Cardiac fibroblast (primary cell): ENCODE measurements at regions not wholly inside any gene's neighbourhood (a gene's known extent, or its start where the extent isn't known, plus 50 kb on each side); places are given as distances from the start of the nearest gene placed in this dataset.
"Not testable (repeated sequence)": the region's sequence is repeated elsewhere in the genome, so short reads cannot be mapped to it uniquely, and the experiment has no call there.

Source experiments
- DNase-seq, 2 donors: peaks; one replicate each; pipeline versions ENCODE4 v3.0.0 to v3.0.0-alpha.2; 2010; ENCODE audit warnings: low read depth in 2 of 2
- H3K4me3 ChIP-seq, 2 donors: replicated peaks in 1 of 2; 1 replicate in 1 of 2; 2 replicates in 1 of 2; pipeline ENCODE4 v1.5.1; 2011; ENCODE audit warnings: low read depth in 2 of 2, low read length in 2 of 2, mild to moderate bottlenecking in 2 of 2, moderate library complexity in 1 of 2
- TF ChIP-seq, protein P1 (sequence below): IDR thresholded peaks from one replicate; pipeline ENCODE4 v1.5.1; 2011; ENCODE audit warnings: low read depth, mild to moderate bottlenecking, low read length, inconsistent platforms

- DNase-seq, result no peak
- TF ChIP-seq, protein P1, sequence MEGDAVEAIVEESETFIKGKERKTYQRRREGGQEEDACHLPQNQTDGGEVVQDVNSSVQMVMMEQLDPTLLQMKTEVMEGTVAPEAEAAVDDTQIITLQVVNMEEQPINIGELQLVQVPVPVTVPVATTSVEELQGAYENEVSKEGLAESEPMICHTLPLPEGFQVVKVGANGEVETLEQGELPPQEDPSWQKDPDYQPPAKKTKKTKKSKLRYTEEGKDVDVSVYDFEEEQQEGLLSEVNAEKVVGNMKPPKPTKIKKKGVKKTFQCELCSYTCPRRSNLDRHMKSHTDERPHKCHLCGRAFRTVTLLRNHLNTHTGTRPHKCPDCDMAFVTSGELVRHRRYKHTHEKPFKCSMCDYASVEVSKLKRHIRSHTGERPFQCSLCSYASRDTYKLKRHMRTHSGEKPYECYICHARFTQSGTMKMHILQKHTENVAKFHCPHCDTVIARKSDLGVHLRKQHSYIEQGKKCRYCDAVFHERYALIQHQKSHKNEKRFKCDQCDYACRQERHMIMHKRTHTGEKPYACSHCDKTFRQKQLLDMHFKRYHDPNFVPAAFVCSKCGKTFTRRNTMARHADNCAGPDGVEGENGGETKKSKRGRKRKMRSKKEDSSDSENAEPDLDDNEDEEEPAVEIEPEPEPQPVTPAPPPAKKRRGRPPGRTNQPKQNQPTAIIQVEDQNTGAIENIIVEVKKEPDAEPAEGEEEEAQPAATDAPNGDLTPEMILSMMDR, result no peak
These were observed 909.0 kb downstream of the BRD1 start for GRCh38 chr22:48918585-48919186.

GRCh38 chr22:48912356-48913066, 915.2 kb downstream of the BRD1 start:
- DNase-seq, H3K4me3 ChIP-seq: not testable (repeated sequence)

More at GRCh38 chr22:48918585-48919186, 909.0 kb downstream of the BRD1 start:
- H3K4me3 ChIP-seq, result no peak overlapping the region

DNA sequence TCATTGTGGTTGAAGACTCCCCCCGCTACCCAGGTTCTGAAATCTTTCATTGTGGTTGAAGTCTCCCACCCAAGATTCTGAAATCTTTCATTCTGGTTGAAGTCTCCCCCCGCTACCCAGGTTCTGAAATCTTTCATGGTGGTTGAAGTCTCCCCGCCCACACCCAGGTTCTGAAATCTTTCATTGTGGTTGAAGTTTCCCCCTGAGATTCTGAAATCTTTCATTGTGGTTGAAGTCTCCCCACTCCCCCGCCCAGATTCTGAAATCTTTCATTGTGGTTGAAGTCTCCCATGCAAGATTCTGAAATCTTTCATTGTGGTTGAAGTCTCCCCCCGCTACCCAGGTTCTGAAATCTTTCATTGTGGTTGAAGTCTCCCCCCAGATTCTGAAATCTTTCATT, 916.0 kb downstream of the BRD1 start:
- DNase-seq, H3K4me3 ChIP-seq: not testable (repeated sequence)

- DNase-seq, result not testable (repeated sequence)
These were observed 916.6 kb downstream of the BRD1 start for GRCh38 chr22:48911067-48911466.

DNA sequence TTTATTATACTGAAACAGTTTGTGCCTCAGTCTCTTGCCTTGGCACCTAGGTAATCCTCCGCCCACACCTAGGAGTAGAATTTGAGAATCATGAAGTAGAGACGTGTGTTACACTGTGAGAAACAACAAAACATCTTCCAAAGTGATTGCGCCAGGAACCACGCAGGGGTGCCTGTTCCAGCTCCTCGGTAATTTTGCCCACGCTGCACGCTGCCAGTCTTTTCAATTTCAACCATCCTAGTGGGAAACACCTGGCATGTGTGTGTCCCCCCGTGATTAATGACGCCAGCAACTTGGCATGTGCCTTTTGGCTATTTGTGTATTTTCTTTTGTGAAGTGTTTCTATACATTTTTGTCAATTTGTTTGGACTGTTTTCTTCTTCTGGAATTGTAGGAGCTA, 919.1 kb downstream of the BRD1 start:
- H3K4me3 ChIP-seq, result no peak overlapping the region
- DNase-seq, result no peak
- TF ChIP-seq, protein P1, result no peak

More at GRCh38 chr22:48911067-48911466, 916.6 kb downstream of the BRD1 start:
- not testable (repeated sequence) for H3K4me3 ChIP-seq

GRCh38 chr22:48907591-48907990, 920.1 kb downstream of the BRD1 start:
- TF ChIP-seq, protein P1, result no peak
- H3K4me3 ChIP-seq, result no peak overlapping the region
- no peak for DNase-seq

GRCh38 chr22:48906216-48906835, 921.3 kb downstream of the BRD1 start:
- TF ChIP-seq, protein P1, result no peak
- no peak for DNase-seq
- H3K4me3 ChIP-seq, result no peak overlapping the region

GRCh38 chr22:48905206-48905975, 922.3 kb downstream of the BRD1 start:
- H3K4me3 ChIP-seq, result no peak overlapping the region
- TF ChIP-seq, protein P1, result no peak
- no peak for DNase-seq
